Pancreas (tissue), 10 donors: ENCODE measurements at regions not wholly inside any gene's neighbourhood (a gene's known extent, or its start where the extent isn't known, plus 50 kb on each side); places are given as distances from the start of the nearest gene placed in this dataset.

ENCODE experiments used
- ATAC-seq, 4 donors: fragments of 200-7000 bp; cut with Tn5 transposase; one replicate each; pipeline versions ENCODE4 v1.8.0 to v1.9.1; 2020; ENCODE audit warnings: mild to moderate bottlenecking in 4 of 4, moderate library complexity in 4 of 4
- DNase-seq, 6 donors: peaks; one replicate each; pipeline ENCODE4 v3.0.0-alpha.2; 2020
- FAIRE-seq: peaks from 2 replicates; lab custom pipeline; 2012; peaks lifted over from hg19 to GRCh38; lab: Jason Lieb, UNC
- H3K27ac ChIP-seq, 4 donors: fragments of 200-600 bp; sonication (generic); 1 replicate in 3 of 4; 2 replicates in 1 of 4; pipeline versions ENCODE4 v1.5.0 to v1.8.0; 2020
- H3K27me3 ChIP-seq, 4 donors: fragments of 200-600 bp; one replicate each; pipeline ENCODE4 v1.8.0; 2021
- H3K36me3 ChIP-seq, 3 donors: fragments of 200-600 bp; sonication (generic) in 1 of 3; one replicate each; pipeline versions ENCODE4 v1.5.0 to v1.8.0; 2020 to 2021
- H3K4me1 ChIP-seq, 3 donors: fragments of 200-600 bp; one replicate each; pipeline ENCODE4 v1.8.0; 2021
- H3K4me3 ChIP-seq, 4 donors: fragments of 200-600 bp; sonication (generic) in 2 of 4; one replicate each; pipeline versions ENCODE4 v1.5.0 to v1.8.0; 2020 to 2021
- H3K9me3 ChIP-seq, 4 donors: fragments of 200-600 bp; one replicate each; pipeline ENCODE4 v1.8.0; 2021
- CTCF ChIP-seq, 4 donors: fragments of 200-600 bp; sonication (generic) in 3 of 4; IDR thresholded peaks; one replicate each; pipeline versions ENCODE4 v1.5.0 to v1.8.0; 2021; ENCODE audit warnings: antibody characterized with exemption in 4 of 4
- WGBS, 2 donors: extraction: QIAGEN DNeasy Blood & Tissue Kit; methylation state at CpG; one replicate each; pipeline ENCODE4 v1.1.7; 2013; 5-methylcytosine and 5-hydroxymethylcytosine counted together
- intact Hi-C, 3 donors: fragments of 100-400 bp; cut with DNase I; formaldehyde crosslinking; loops; one replicate each; pipeline versions ENCODE4 v1.11.1 to v1.14.2; 2022
- donor health status: healthy with polysubstance abuse.
- donor health status: DM: no; HTN: no; CAD: no; lungs with moderate emphysema.
- donor health status: DM: no; HTN: no; CAD: no.
- donor health status: control.
- donor health status: control.
- donor health status: Bipolar disorder and iron deficiency.
- donor health status: DM: yes; HTN: yes; CAD: no.
- donor health status: DM: no; HTN: no; CAD: no.
- donor health status: DM: no; HTN: no; CAD: no.
- donor health status: DM: yes; HTN: yes; CAD: no.

GRCh38 chr14:44804391-44804790 lies 157.4 kb downstream of the KLHL28 start:
- no peak for TF ChIP-seq CTCF (IDR thresholded peaks at IDR 0.05)
- Histone ChIP-seq H3K36me3 (no peaks in the 10 kb centered on the region), H3K4me1 (no peaks in the 10 kb centered on the region), H3K27ac (no peak overlapping the region), H3K27me3 (no peaks in the 10 kb centered on the region), H3K4me3 (no peak overlapping the region), H3K9me3 (no peaks in the 10 kb centered on the region)
- ATAC-seq = no peak
- intact Hi-C loops = no loop called here
- DNase-seq = no peak
- FAIRE-seq = no peak

GRCh38 chr14:44803239-44803905 lies 158.4 kb downstream of the KLHL28 start:
- 41 to 71% methylated on average over 1 of the region's 1 CpG for WGBS, 2 donors
- intact Hi-C loops = no loop called here
- H3K9me3 ChIP-seq = no peaks in the 10 kb centered on the region
- DNase-seq (no peak), ATAC-seq (peak; percentile 63 to 91 (median 88)), FAIRE-seq (peak; percentile 59)
- no peaks in the 10 kb centered on the region for H3K36me3 ChIP-seq
- no peaks in the 10 kb centered on the region for H3K4me1 ChIP-seq
- no peak overlapping the region for H3K27ac ChIP-seq
- TF ChIP-seq CTCF (IDR thresholded peaks at IDR 0.05) = peak in 3 of 4 donors; percentile 45 to 70 (median 65)
- H3K27me3 ChIP-seq = no peaks in the 10 kb centered on the region
- H3K4me3 ChIP-seq = no peak overlapping the region

- H3K36me3 ChIP-seq = no peaks in the 10 kb centered on the region
- WGBS, 2 donors = 72 to 80% methylated on average over 40 to 54 of the region's 60 CpGs
- H3K4me3 ChIP-seq = peak overlapping the region in 3 of 4 donors; percentile 3 to 33 (median 3)
- no peak for FAIRE-seq
- H3K27ac ChIP-seq = no peak overlapping the region
- no peaks in the 10 kb centered on the region for H3K4me1 ChIP-seq
- DNase-seq = peak in 2 of 6 donors; percentile 56
- H3K9me3 ChIP-seq = no peaks in the 10 kb centered on the region
- peak in 1 of 4 donors; percentile 56 for ATAC-seq
- intact Hi-C loops = no loop called here
- no peaks in the 10 kb centered on the region for H3K27me3 ChIP-seq
- no peak for TF ChIP-seq CTCF (IDR thresholded peaks at IDR 0.05)
Observed at GRCh38 chr14:44798386-44799242, 163.1 kb downstream of the KLHL28 start.

- Histone ChIP-seq H3K36me3 (no peaks in the 10 kb centered on the region), H3K27ac (no peak overlapping the region), H3K9me3 (no peaks in the 10 kb centered on the region), H3K4me3 (no peak overlapping the region), H3K4me1 (no peaks in the 10 kb centered on the region), H3K27me3 (no peaks in the 10 kb centered on the region)
- TF ChIP-seq CTCF (IDR thresholded peaks at IDR 0.05) = no peak
- WGBS, 2 donors = 52 to 54% methylated on average over 1 of the region's 1 CpG
- peak in 3 of 4 donors; percentile 47 to 73 (median 67) for ATAC-seq
- no peak for FAIRE-seq
- DNase-seq = no peak
- intact Hi-C loops = no loop called here
Observed at GRCh38 chr14:44795725-44796124, 166.0 kb downstream of the KLHL28 start.
